ENCODE measurements at regions not wholly inside any gene's neighbourhood (a gene's known extent, or its start where the extent isn't known, plus 50 kb on each side); places are given as distances from the start of the nearest gene placed in this dataset.

GRCh38 chr3:106728315-106729098, 648.7 kb upstream of the CCDC54 start:
- DNase-seq: no peak

GRCh38 chr3:106729481-106729880, 647.8 kb upstream of the CCDC54 start:
- DNase-seq: no peak

- no peak for DNase-seq
These were observed 646.0 kb upstream of the CCDC54 start for GRCh38 chr3:106731230-106731629.

- DNase-seq: no peak
These were observed 642.5 kb upstream of the CCDC54 start for GRCh38 chr3:106734712-106735111.

- no peak for DNase-seq
These were observed 640.0 kb upstream of the CCDC54 start for GRCh38 chr3:106737265-106737664.

GRCh38 chr3:106740116-106740515, 637.1 kb upstream of the CCDC54 start:
- no peak for DNase-seq

GRCh38 chr3:106745344-106746168, 631.7 kb upstream of the CCDC54 start:
- DNase-seq: no peak

- no peak for DNase-seq
These were observed 631.0 kb upstream of the CCDC54 start for GRCh38 chr3:106746286-106746685.

- DNase-seq: no peak
These were observed 628.6 kb upstream of the CCDC54 start for GRCh38 chr3:106748472-106749262.

- DNase-seq: peak; percentile 45
These were observed 627.1 kb upstream of the CCDC54 start for GRCh38 chr3:106750092-106750491.

- DNase-seq: no peak
These were observed 621.9 kb upstream of the CCDC54 start for GRCh38 chr3:106755336-106755735.

- no peak for DNase-seq
These were observed 620.3 kb upstream of the CCDC54 start for GRCh38 chr3:106756901-106757300.

- DNase-seq: no peak
These were observed 618.8 kb upstream of the CCDC54 start for GRCh38 chr3:106758459-106758858.

- no peak for DNase-seq
These were observed 617.5 kb upstream of the CCDC54 start for GRCh38 chr3:106759731-106760130.

- DNase-seq: no peak
These were observed 611.9 kb upstream of the CCDC54 start for GRCh38 chr3:106765342-106765741.

- DNase-seq: no peak
These were observed 608.2 kb upstream of the CCDC54 start for GRCh38 chr3:106768941-106769480.

- DNase-seq: no peak
These were observed 603.4 kb upstream of the CCDC54 start for GRCh38 chr3:106773795-106774194.

- no peak for DNase-seq
These were observed 594.0 kb upstream of the CCDC54 start for GRCh38 chr3:106783231-106783630.

- no peak for DNase-seq
These were observed 588.0 kb upstream of the CCDC54 start for GRCh38 chr3:106789276-106789675.

- DNase-seq: no peak
These were observed 584.5 kb upstream of the CCDC54 start for GRCh38 chr3:106792716-106793115.

- no peak for DNase-seq
These were observed 582.8 kb upstream of the CCDC54 start for GRCh38 chr3:106794442-106794841.

GRCh38 chr3:106795553-106795952, 581.7 kb upstream of the CCDC54 start:
- DNase-seq: no peak

GRCh38 chr3:106797461-106797860, 579.8 kb upstream of the CCDC54 start:
- DNase-seq: no peak

Data from MV-4-11 (cell line).